ENCODE measurements at regions not wholly inside any gene's neighbourhood (a gene's known extent, or its start where the extent isn't known, plus 50 kb on each side); places are given as distances from the start of the nearest gene placed in this dataset.

DNA sequence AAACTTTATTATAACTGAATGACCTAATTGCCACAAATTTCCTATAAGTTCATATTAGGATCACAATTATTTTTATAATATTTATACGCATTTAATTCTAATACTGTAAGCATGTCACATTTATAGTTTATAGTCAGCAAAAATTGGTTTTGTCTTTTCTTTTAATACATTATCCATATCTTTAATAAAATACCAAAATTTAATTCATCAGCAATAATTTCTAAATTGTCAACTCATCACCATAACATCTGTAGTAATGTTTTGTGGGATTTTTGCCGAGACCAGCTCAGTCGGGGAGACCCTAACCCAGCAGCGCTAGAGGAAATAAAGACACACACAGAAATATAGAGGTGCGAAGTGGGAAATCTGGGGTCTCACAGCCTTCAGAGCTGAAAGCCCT lies 254.2 kb downstream of the KIF21A start:
- FAIRE-seq (no peak), DNase-seq (ENCODE audit: insufficient read length, low spot score) (no peak)
- no peak for TF ChIP-seq PAX5 (IDR thresholded peaks at IDR 0.05; ENCODE audit: insufficient read depth, low read length, severe bottlenecking)
- no peak for TF ChIP-seq SPI1 (IDR thresholded peaks at IDR 0.05; ENCODE audit: low read depth, low read length)
- TF ChIP-seq POU2F2 (IDR thresholded peaks at IDR 0.05; ENCODE audit: low read depth, low read length): no peak
- TF ChIP-seq TAF1 (IDR thresholded peaks at IDR 0.05; ENCODE audit: low read depth, low read length): no peak
- TF ChIP-seq POLR2A (IDR thresholded peaks at IDR 0.05; ENCODE audit: low read depth, low read length): no peak
- TF ChIP-seq POLR2AphosphoS5 (IDR thresholded peaks at IDR 0.05; ENCODE audit: low read depth, low read length): no peak

DNA sequence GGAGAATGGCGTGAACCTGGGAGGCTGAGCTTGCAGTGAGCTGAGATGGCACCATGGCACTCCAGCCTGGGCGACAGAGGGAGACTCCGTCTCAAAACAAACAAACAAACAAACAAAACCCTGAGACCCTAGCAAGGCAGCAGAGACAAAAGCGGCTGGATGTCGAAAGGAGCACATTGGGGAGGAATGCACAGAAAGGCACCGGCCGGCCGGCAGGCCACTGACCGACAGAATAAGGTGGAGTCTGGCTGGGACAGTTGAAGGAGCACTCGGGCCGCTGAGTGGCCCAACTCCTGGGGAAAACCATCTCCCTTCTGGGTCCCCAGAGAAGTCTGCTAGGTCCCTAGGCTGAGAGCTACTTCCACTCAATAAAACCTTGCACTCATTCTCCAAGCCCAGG lies 256.2 kb downstream of the KIF21A start:
- TF ChIP-seq SPI1 (IDR thresholded peaks at IDR 0.05; ENCODE audit: low read depth, low read length) (no peak), POLR2AphosphoS5 (IDR thresholded peaks at IDR 0.05; ENCODE audit: low read depth, low read length) (no peak), POU2F2 (IDR thresholded peaks at IDR 0.05; ENCODE audit: low read depth, low read length) (no peak), TAF1 (IDR thresholded peaks at IDR 0.05; ENCODE audit: low read depth, low read length) (no peak), POLR2A (IDR thresholded peaks at IDR 0.05; ENCODE audit: low read depth, low read length) (no peak), PAX5 (IDR thresholded peaks at IDR 0.05; ENCODE audit: insufficient read depth, low read length, severe bottlenecking) (no peak)
- FAIRE-seq: no peak
- DNase-seq (ENCODE audit: insufficient read length, low spot score): no peak

DNA sequence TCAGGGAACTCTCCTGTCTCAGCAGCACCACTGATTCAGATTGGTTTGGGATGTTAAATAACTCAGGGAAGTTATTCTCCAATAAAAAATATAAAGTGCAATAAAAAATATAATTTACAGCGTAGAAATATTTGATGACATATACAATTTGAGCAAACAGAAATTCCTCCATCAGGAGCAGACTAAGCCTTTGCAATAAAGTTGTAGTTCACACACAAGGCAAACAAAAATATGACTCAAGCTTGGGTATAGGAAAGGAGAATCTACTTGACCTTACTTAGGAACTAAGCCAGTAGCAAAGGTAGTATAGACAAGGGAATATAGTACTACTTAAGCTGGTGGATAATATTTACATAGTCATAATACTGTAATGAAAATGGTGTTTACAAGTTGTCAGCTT lies 264.1 kb downstream of the KIF21A start:
- FAIRE-seq (no peak), DNase-seq (ENCODE audit: insufficient read length, low spot score) (no peak)
- TF ChIP-seq PAX5 (IDR thresholded peaks at IDR 0.05; ENCODE audit: insufficient read depth, low read length, severe bottlenecking) (no peak), POU2F2 (IDR thresholded peaks at IDR 0.05; ENCODE audit: low read depth, low read length) (no peak), POLR2AphosphoS5 (IDR thresholded peaks at IDR 0.05; ENCODE audit: low read depth, low read length) (no peak), TAF1 (IDR thresholded peaks at IDR 0.05; ENCODE audit: low read depth, low read length) (no peak), SPI1 (IDR thresholded peaks at IDR 0.05; ENCODE audit: low read depth, low read length) (no peak), POLR2A (IDR thresholded peaks at IDR 0.05; ENCODE audit: low read depth, low read length) (no peak)

DNA sequence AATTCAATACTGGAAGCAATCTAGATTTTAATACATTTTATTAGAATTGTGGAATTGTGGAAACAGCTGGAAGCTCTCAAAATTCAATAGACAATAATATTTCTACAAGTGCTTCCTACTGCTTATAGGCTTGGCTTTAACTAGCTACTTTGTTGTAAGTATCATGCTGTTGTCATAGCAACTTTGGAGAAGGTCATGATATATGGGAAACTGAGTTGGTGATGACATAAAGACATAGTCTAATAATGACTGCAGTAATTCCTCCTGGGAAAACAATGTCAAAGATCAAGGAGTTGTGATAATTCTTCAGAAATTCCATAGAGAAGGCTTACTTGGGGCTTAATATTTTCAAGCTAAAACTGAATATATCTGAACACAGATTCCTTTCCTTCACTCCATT lies 266.6 kb downstream of the KIF21A start:
- FAIRE-seq (no peak), DNase-seq (ENCODE audit: insufficient read length, low spot score) (no peak)
- TF ChIP-seq POLR2A (IDR thresholded peaks at IDR 0.05; ENCODE audit: low read depth, low read length) (no peak), TAF1 (IDR thresholded peaks at IDR 0.05; ENCODE audit: low read depth, low read length) (no peak), POLR2AphosphoS5 (IDR thresholded peaks at IDR 0.05; ENCODE audit: low read depth, low read length) (no peak), POU2F2 (IDR thresholded peaks at IDR 0.05; ENCODE audit: low read depth, low read length) (no peak), SPI1 (IDR thresholded peaks at IDR 0.05; ENCODE audit: low read depth, low read length) (no peak), PAX5 (IDR thresholded peaks at IDR 0.05; ENCODE audit: insufficient read depth, low read length, severe bottlenecking) (no peak)

DNA sequence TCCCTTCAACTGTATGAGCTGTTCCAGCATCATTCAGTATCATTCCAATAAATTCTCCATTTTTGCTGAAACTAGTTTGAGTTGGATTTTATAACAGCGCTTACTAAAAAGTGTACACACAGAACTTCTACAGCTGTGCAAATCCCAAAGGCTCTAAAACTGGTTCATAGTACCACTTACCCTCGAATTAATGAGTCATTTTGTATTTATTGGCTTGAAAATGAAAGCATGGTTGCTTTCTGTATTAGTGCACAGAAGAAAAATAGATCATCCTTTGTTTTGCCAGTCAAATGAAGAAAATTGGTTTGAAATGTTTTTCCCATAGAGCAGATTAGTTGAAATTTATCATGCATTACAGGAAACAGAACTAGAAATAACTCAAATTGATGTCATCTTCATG lies 268.3 kb upstream of the CPNE8 start:
- TF ChIP-seq TAF1 (IDR thresholded peaks at IDR 0.05; ENCODE audit: low read depth, low read length): no peak
- no peak for TF ChIP-seq PAX5 (IDR thresholded peaks at IDR 0.05; ENCODE audit: insufficient read depth, low read length, severe bottlenecking)
- no peak for TF ChIP-seq POLR2A (IDR thresholded peaks at IDR 0.05; ENCODE audit: low read depth, low read length)
- no peak for DNase-seq (ENCODE audit: insufficient read length, low spot score)
- FAIRE-seq: no peak

DNA sequence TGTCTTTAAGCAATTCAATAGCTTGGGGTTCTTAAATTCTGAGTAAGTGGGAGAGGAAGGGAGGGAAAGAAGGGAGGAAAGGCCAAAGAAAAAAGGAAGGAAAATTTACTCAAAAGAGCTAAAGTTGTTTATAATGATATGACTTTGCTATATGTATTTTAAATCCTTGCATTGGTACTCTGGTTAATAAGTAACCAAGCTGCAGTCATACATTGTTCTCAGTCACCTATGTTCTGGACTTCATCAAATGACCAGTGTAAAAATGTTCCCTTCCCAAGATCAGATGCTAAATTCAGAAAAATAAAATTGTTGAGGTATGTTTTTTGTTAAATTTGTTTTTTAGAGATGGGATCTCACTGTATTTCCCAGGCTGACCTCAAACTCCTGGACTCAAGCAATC lies 259.9 kb upstream of the CPNE8 start:
- no peak for TF ChIP-seq POLR2AphosphoS5 (IDR thresholded peaks at IDR 0.05; ENCODE audit: low read depth, low read length)
- TF ChIP-seq POLR2A (IDR thresholded peaks at IDR 0.05; ENCODE audit: low read depth, low read length): no peak
- no peak for TF ChIP-seq SPI1 (IDR thresholded peaks at IDR 0.05; ENCODE audit: low read depth, low read length)
- no peak for TF ChIP-seq TAF1 (IDR thresholded peaks at IDR 0.05; ENCODE audit: low read depth, low read length)
- no peak for TF ChIP-seq PAX5 (IDR thresholded peaks at IDR 0.05; ENCODE audit: insufficient read depth, low read length, severe bottlenecking)
- TF ChIP-seq POU2F2 (IDR thresholded peaks at IDR 0.05; ENCODE audit: low read depth, low read length): no peak
- FAIRE-seq: no peak
- DNase-seq (ENCODE audit: insufficient read length, low spot score): no peak

DNA sequence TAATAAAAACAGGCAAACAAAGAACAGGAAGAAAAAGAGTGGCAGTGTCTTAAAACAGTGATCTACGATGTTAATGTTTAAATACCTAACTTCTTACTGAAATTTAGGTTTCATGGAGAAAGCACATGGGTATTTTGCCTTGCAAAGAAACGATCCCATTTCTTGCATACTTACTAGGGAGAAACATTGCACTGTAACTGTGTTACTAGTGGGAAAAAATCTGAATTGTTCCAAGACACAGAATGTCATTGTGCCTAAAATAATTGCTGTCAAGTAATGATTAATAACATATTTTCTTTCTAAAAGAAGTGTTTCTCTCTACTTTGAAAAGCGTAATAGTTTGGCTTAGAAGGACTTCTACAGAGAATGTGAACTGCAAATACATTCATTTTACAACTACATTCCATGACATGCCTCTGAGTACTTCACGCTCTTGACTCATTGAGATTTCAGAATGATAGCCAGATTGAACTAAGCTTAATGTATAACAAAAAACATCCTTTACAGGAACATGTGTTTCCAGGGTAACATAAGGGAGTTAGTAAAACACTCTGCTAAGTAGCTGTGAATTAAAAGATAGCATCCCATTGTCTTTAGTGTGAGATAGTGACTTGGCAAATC lies 256.2 kb upstream of the CPNE8 start:
- no peak for FAIRE-seq
- DNase-seq (ENCODE audit: insufficient read length, low spot score): no peak
- TF ChIP-seq POLR2AphosphoS5 (IDR thresholded peaks at IDR 0.05; ENCODE audit: low read depth, low read length) (no peak), POU2F2 (IDR thresholded peaks at IDR 0.05; ENCODE audit: low read depth, low read length) (no peak), PAX5 (IDR thresholded peaks at IDR 0.05; ENCODE audit: insufficient read depth, low read length, severe bottlenecking) (no peak), TAF1 (IDR thresholded peaks at IDR 0.05; ENCODE audit: low read depth, low read length) (no peak), POLR2A (IDR thresholded peaks at IDR 0.05; ENCODE audit: low read depth, low read length) (no peak), SPI1 (IDR thresholded peaks at IDR 0.05; ENCODE audit: low read depth, low read length) (no peak)

DNA sequence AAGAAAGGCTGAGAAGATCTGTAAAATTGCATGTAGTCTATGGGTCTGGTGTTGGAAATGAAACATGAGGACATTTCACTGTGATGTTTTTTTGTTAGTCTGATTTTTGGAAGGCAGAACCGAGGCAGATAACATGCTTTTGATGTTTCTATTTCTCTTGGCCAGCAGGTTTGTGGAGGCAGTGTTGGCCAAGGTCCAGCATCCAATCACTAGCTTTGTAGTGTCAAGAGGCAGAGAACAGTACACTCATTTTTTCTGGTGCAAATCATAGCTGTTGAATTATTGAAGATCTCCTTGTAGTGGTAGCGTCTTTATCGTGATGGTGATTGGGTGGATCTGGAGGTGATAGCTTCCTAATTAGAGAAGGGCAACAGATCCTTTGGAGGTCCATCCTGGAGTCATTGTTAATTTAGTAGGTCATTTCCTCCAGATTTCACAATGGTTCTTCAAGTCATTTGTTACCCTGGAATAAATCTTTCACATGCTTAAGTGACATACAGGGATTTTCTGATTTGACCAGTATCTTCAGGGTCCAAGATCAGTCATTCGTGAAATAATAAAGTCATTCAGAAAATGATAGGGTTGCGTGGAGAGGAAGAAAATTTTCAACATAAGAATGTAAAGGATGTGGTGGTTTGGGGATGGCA lies 252.4 kb upstream of the CPNE8 start:
- TF ChIP-seq POU2F2 (IDR thresholded peaks at IDR 0.05; ENCODE audit: low read depth, low read length) (no peak), POLR2AphosphoS5 (IDR thresholded peaks at IDR 0.05; ENCODE audit: low read depth, low read length) (no peak), TAF1 (IDR thresholded peaks at IDR 0.05; ENCODE audit: low read depth, low read length) (no peak), PAX5 (IDR thresholded peaks at IDR 0.05; ENCODE audit: insufficient read depth, low read length, severe bottlenecking) (no peak), POLR2A (IDR thresholded peaks at IDR 0.05; ENCODE audit: low read depth, low read length) (no peak), SPI1 (IDR thresholded peaks at IDR 0.05; ENCODE audit: low read depth, low read length) (no peak)
- DNase-seq (ENCODE audit: insufficient read length, low spot score) (no peak), FAIRE-seq (no peak)

DNA sequence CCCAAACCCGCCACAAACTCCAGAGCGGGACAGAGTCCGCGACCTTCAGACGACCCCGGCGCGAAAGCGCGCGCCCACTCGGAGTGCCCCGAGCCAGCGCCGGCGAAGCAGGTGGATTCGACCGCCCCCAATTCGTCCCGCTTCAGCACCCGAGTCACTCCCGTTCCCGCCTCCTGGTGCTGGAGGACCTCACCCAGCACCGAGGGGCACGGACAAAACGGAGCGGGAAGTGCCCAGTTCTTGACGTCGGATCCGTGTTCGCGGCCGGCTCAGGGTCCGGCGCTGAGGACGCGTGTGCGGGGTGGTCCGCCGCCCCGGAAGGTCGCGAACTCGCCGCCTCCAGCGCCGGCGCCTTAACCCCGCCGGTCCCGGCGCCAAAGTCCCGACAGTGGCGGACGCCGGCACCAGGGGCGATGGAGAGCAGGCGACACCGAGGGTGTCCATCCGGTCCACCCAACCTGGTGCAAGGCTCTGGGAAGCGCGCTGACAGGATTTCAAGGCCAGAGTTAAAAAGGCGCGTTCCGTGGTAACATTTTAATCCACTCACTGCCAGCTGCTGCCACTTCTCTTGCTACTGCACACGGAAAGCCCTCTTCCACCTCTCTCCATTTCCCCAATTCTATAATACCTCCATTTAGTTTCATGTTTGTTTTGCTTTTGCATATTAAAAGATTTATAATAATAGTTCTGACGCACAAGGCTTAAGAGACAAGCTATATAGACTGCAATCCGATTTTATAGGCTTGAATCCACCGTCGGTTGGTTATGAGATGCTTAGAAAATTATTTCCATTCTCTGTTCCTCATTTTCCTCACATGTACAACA lies 240.0 kb upstream of the CPNE8 start:
- peak; percentile 39 for DNase-seq (ENCODE audit: insufficient read length, low spot score)
- no peak for FAIRE-seq
- TF ChIP-seq TAF1 (IDR thresholded peaks at IDR 0.05; ENCODE audit: low read depth, low read length): no peak
- no peak for TF ChIP-seq POLR2AphosphoS5 (IDR thresholded peaks at IDR 0.05; ENCODE audit: low read depth, low read length)
- TF ChIP-seq SPI1 (IDR thresholded peaks at IDR 0.05; ENCODE audit: low read depth, low read length): no peak
- no peak for TF ChIP-seq POLR2A (IDR thresholded peaks at IDR 0.05; ENCODE audit: low read depth, low read length)
- TF ChIP-seq PAX5 (IDR thresholded peaks at IDR 0.05; ENCODE audit: insufficient read depth, low read length, severe bottlenecking): no peak
- TF ChIP-seq POU2F2 (IDR thresholded peaks at IDR 0.05; ENCODE audit: low read depth, low read length): no peak
